H1 (cell line): ENCODE measurements at regions not wholly inside any gene's neighbourhood (a gene's known extent, or its start where the extent isn't known, plus 50 kb on each side); places are given as distances from the start of the nearest gene placed in this dataset.

ENCODE experiments used
- CTCF ChIA-PET: fragments of 300-600 bp; sonication (Branson Sonifier 250); formaldehyde crosslinking; loops from one replicate; lab custom pipeline; 2021; ENCODE audit not compliant: partially characterized antibody; lab: Charles Lee
- POLR2A ChIA-PET: fragments of 300-600 bp; sonication (Branson Sonifier 250); formaldehyde crosslinking; loops from one replicate; lab custom pipeline; 2021; ENCODE audit warnings: inconsistent platforms; ENCODE audit not compliant: partially characterized antibody; lab: Charles Lee
- DNase-seq, 2 experiments: peaks; one replicate each; pipeline versions ENCODE4 v3.0.0 to v3.0.0-alpha.2; 2010 to 2022; ENCODE audit warnings: low spot score in 2 of 2, low read depth in 1 of 2, mixed read lengths in 1 of 2
- FAIRE-seq: peaks from 2 replicates; lab custom pipeline; 2011; peaks lifted over from hg19 to GRCh38; lab: Jason Lieb, UNC
- H2AFZ ChIP-seq: 2 replicates; pipeline ENCODE4 v1.8.1; 2012; ENCODE audit warnings: low read length, inconsistent platforms
- H2AK5ac ChIP-seq: 2 replicates; pipeline ENCODE4 v1.6.1; 2013; ENCODE audit warnings: low read depth, low read length
- H2BK120ac ChIP-seq: replicated peaks from 2 replicates; pipeline ENCODE3; 2013; ENCODE audit warnings: low read depth, low read length, inconsistent platforms
- H2BK12ac ChIP-seq: 2 replicates; pipeline ENCODE4 v1.6.1; 2013; ENCODE audit warnings: low read depth, low read length
- H2BK15ac ChIP-seq: 2 replicates; pipeline ENCODE4 v1.6.1; 2013; ENCODE audit warnings: low read length
- H2BK20ac ChIP-seq: 2 replicates; pipeline ENCODE4 v1.6.1; 2013; ENCODE audit warnings: low read length
- H2BK5ac ChIP-seq: 2 replicates; pipeline ENCODE4 v1.6.1; 2013; ENCODE audit warnings: low read depth, low read length
- H3K14ac ChIP-seq: 2 replicates; pipeline ENCODE4 v1.6.1; 2013; ENCODE audit warnings: inconsistent platforms; ENCODE audit not compliant: insufficient read length
- H3K18ac ChIP-seq: 2 replicates; pipeline ENCODE4 v1.6.1; 2013; ENCODE audit warnings: low read length; ENCODE audit errors: extremely low read depth
- H3K23ac ChIP-seq: 2 replicates; pipeline ENCODE4 v1.6.1; 2013; ENCODE audit warnings: inconsistent platforms; ENCODE audit not compliant: insufficient read length
- H3K23me2 ChIP-seq: 2 replicates; pipeline ENCODE4 v1.6.1; 2013; ENCODE audit warnings: low read depth, low read length
- H3K27ac ChIP-seq: 2 replicates; pipeline ENCODE4 v1.6.1; 2011; ENCODE audit warnings: low read depth, low read length, inconsistent platforms
- H3K27me3 ChIP-seq, 4 experiments: replicated peaks in 1 of 4; 1 replicate in 1 of 4; 2 replicates in 3 of 4; pipeline versions ENCODE4 v1.6.1 to v1.8.1; 2011 to 2013; ENCODE audit warnings: low read length in 3 of 4, mild to moderate bottlenecking in 3 of 4, inconsistent platforms in 2 of 4, mixed read lengths in 2 of 4, moderate library complexity in 1 of 4; ENCODE audit not compliant: control insufficient read depth in 3 of 4, insufficient read depth in 3 of 4; ENCODE audit errors: extremely low read depth in 1 of 4
- H3K36me3 ChIP-seq, 4 experiments: 2 replicates each; pipeline versions ENCODE4 v1.6.1 to v1.8.1; 2011 to 2013; ENCODE audit warnings: mild to moderate bottlenecking in 4 of 4, low read length in 3 of 4, moderate library complexity in 2 of 4, control low read depth in 1 of 4, inconsistent platforms in 1 of 4; ENCODE audit not compliant: insufficient read depth in 4 of 4, control insufficient read depth in 2 of 4
- H3K4ac ChIP-seq: replicated peaks from 2 replicates; pipeline ENCODE3; 2013; ENCODE audit warnings: low read length, low read depth, mixed read lengths, inconsistent platforms; ENCODE audit not compliant: insufficient read length
- H3K4me1 ChIP-seq, 4 experiments: replicated peaks in 1 of 4; 1 replicate in 1 of 4; 2 replicates in 3 of 4; pipeline versions ENCODE4 v1.6.1 to v1.8.1; 2011 to 2013; ENCODE audit warnings: low read length in 3 of 4, inconsistent platforms in 2 of 4, mixed read lengths in 1 of 4; ENCODE audit not compliant: insufficient read depth in 4 of 4, control insufficient read depth in 3 of 4
- H3K4me2 ChIP-seq, 2 experiments: 2 replicates each; pipeline versions ENCODE4 v1.6.1 to v1.8.1; 2011 to 2013; ENCODE audit warnings: low read depth in 2 of 2, low read length in 2 of 2, control low read depth in 1 of 2, inconsistent platforms in 1 of 2, mild to moderate bottlenecking in 1 of 2; ENCODE audit not compliant: insufficient read depth in 1 of 2
- H3K4me3 ChIP-seq, 4 experiments: fragments of 200-600, 300-600 bp in 1 of 4; sonication (generic), shearing (Covaris generic), sonication (Bioruptor Twin) in 1 of 4; 2 replicates each; pipeline versions ENCODE4 v1.5.1 to v1.8.1; 2011 to 2016; ENCODE audit warnings: low read length in 4 of 4, low read depth in 3 of 4, control low read depth in 2 of 4, inconsistent platforms in 2 of 4, mild to moderate bottlenecking in 2 of 4, mixed read lengths in 1 of 4, moderate library complexity in 1 of 4; ENCODE audit not compliant: insufficient read depth in 2 of 4; ENCODE audit errors: extremely low read depth in 1 of 4
- H3K56ac ChIP-seq: replicated peaks from 2 replicates; pipeline ENCODE3; 2013; ENCODE audit warnings: low read depth, mild to moderate bottlenecking, mixed read lengths, low read length, inconsistent platforms; ENCODE audit not compliant: insufficient read length
- H3K79me1 ChIP-seq: 2 replicates; pipeline ENCODE4 v1.6.1; 2013; ENCODE audit warnings: low read depth, low read length, control low read depth
- H3K79me2 ChIP-seq, 2 experiments: 2 replicates each; pipeline versions ENCODE4 v1.6.1 to v1.8.1; 2012 to 2013; ENCODE audit warnings: low read length in 2 of 2, mild to moderate bottlenecking in 2 of 2, inconsistent platforms in 1 of 2; ENCODE audit not compliant: insufficient read depth in 2 of 2, control insufficient read depth in 1 of 2
- H3K9ac ChIP-seq, 4 experiments: replicated peaks in 1 of 4; 1 replicate in 1 of 4; 2 replicates in 3 of 4; pipeline versions ENCODE4 v1.6.1 to v1.8.1; 2011 to 2013; ENCODE audit warnings: low read depth in 3 of 4, low read length in 3 of 4, control low read depth in 2 of 4, mild to moderate bottlenecking in 2 of 4, moderate library complexity in 2 of 4, inconsistent platforms in 1 of 4; ENCODE audit errors: extremely low read depth in 1 of 4
- H3K9me3 ChIP-seq, 2 experiments: 2 replicates each; pipeline versions ENCODE4 v1.6.1 to v1.8.1; 2012 to 2013; ENCODE audit warnings: mild to moderate bottlenecking in 2 of 2, moderate library complexity in 2 of 2, control low read depth in 1 of 2, inconsistent platforms in 1 of 2, low read depth in 1 of 2, low read length in 1 of 2, mixed read lengths in 1 of 2; ENCODE audit not compliant: insufficient read depth in 2 of 2
- H4K20me1 ChIP-seq, 2 experiments: replicated peaks in 1 of 2; 2 replicates each; pipeline versions ENCODE3 to v1.8.1; 2011 to 2013; ENCODE audit warnings: inconsistent platforms in 2 of 2, low read length in 2 of 2, mild to moderate bottlenecking in 1 of 2; ENCODE audit not compliant: insufficient read depth in 2 of 2, control insufficient read depth in 1 of 2
- H4K5ac ChIP-seq: 2 replicates; pipeline ENCODE4 v1.6.1; 2013; ENCODE audit warnings: low read length, low read depth, mixed read lengths, inconsistent platforms; ENCODE audit not compliant: insufficient read length
- H4K8ac ChIP-seq: 2 replicates; pipeline ENCODE4 v1.8.0; 2013; ENCODE audit warnings: mild to moderate bottlenecking, moderate library complexity, low read length, inconsistent platforms; ENCODE audit not compliant: insufficient read depth; ENCODE audit errors: extremely low read depth
- H4K91ac ChIP-seq: replicated peaks from 2 replicates; pipeline ENCODE3; 2013; ENCODE audit warnings: low read length, mixed read lengths, inconsistent platforms; ENCODE audit not compliant: insufficient read length
- ASH2L ChIP-seq: fragments of 200-600, 300-600 bp; sonication (generic); IDR thresholded peaks from one replicate; pipeline ENCODE4 v1.7.1; 2017; ENCODE audit warnings: low read length
- BACH1 ChIP-seq: IDR thresholded peaks from 2 replicates; pipeline ENCODE4 v1.6.1; 2012; ENCODE audit warnings: low read length, improper control_type of control experiment
- BRCA1 ChIP-seq: IDR thresholded peaks from 2 replicates; pipeline ENCODE4 v1.6.1; 2012; ENCODE audit warnings: low read depth, low read length, improper control_type of control experiment
- SAP30 ChIP-seq: fragments of 300-600 bp; sonication (generic); IDR thresholded peaks from 2 replicates; pipeline ENCODE4 v1.7.1; 2012; ENCODE audit warnings: low read length, moderate library complexity, mild to moderate bottlenecking, inconsistent platforms; ENCODE audit not compliant: insufficient read depth, insufficient replicate concordance
- SIRT6 ChIP-seq: IDR thresholded peaks from one replicate; pipeline ENCODE4 v1.7.1; 2012; ENCODE audit warnings: low read length, inconsistent platforms
- WGBS, 2 experiments: shearing (Covaris generic) in 1 of 2; methylation state at CpG; one replicate each; pipeline versions ENCODE4 v1.1.6 to v1.1.7; 2013 to 2015; ENCODE audit warnings: low lambda C conversion rate in 2 of 2, mixed read lengths in 2 of 2, inconsistent platforms in 1 of 2, low coverage in 1 of 2, missing lambda C conversion rate in 1 of 2; ENCODE audit not compliant: insufficient replicate concordance in 2 of 2, insufficient coverage in 1 of 2, insufficient read length in 1 of 2; ENCODE audit errors: extremely low coverage in 1 of 2, missing lambda C conversion rate in 1 of 2; 5-methylcytosine and 5-hydroxymethylcytosine counted together

GRCh38 chr2:226362980-226363379 is 436.6 kb downstream of the IRS1 start:
- Histone ChIP-seq H3K4ac (no peak overlapping the region), H3K18ac (no peak overlapping the region), H3K4me3 (no peak overlapping the region), H3K79me2 (no peaks in the 10 kb centered on the region), H3K27ac (no peak overlapping the region), H3K9ac (no peak overlapping the region), H2AFZ (no peak overlapping the region), H2BK120ac (no peak overlapping the region), H3K9me3 (no peaks in the 10 kb centered on the region), H2BK5ac (no peak overlapping the region), H2BK12ac (no peak overlapping the region), H3K27me3 (no peaks in the 10 kb centered on the region), H4K91ac (no peak overlapping the region), H3K14ac (no peak overlapping the region), H3K79me1 (no peaks in the 10 kb centered on the region), H3K36me3 (no peaks in the 10 kb centered on the region), H4K20me1 (no peaks in the 10 kb centered on the region), H2AK5ac (no peak overlapping the region), H4K8ac (no peak overlapping the region), H3K4me1 (no peaks in the 10 kb centered on the region), H3K23me2 (peaks cover 2% of the 10 kb centered on the region; the same call in 1 of the 2 replicates), H2BK20ac (no peak overlapping the region), H3K23ac (no peak overlapping the region), H4K5ac (no peak overlapping the region), H3K56ac (no peak overlapping the region), H3K4me2 (no peak overlapping the region), H2BK15ac (no peak overlapping the region)
- FAIRE-seq (no peak), DNase-seq (no peak)
- POLR2A ChIA-PET: interaction anchor here (0.6 kb wide), 1 partner anchor 121 kb away, joined by 4 read pairs; no protein-coding TSS in a partner anchor
- CTCF ChIA-PET: no interaction called here
- WGBS, 2 experiments: 96% methylated on average over 2 of the region's 2 CpGs; no CpG with 5 or more reads in 1 of the 2 experiments
- no peak for TF ChIP-seq BACH1
- TF ChIP-seq BRCA1: no peak
- no peak for TF ChIP-seq SIRT6
- TF ChIP-seq ASH2L: no peak
- TF ChIP-seq SAP30: no peak
